ENCODE measurements at regions not wholly inside any gene's neighbourhood (a gene's known extent, or its start where the extent isn't known, plus 50 kb on each side); places are given as distances from the start of the nearest gene placed in this dataset.

- no peak for DNase-seq (ENCODE audit: low read depth)
Observed at GRCh38 chr10:4024027-4024426, 239.0 kb upstream of the KLF6 start.

DNA sequence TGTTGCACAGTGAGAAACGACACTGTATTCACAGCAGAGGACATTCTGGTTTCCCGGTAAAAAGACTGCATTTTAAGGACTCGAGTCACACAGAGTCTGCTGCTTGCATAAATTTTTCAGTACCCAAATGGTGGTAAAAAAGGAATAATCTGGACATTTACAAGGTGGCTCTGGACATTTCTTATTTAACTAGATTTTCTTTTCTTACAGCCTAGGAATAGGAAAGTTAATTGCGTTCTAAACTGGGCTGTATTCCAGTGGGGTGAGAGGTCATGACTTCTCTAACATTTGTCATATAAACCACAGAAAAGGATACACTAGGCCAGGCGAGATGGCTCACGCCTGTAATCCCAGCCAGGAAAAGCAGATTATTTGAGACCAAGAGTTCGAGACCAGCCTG is 237.5 kb upstream of the KLF6 start:
- H3K4me3 ChIP-seq (ENCODE audit: control insufficient read depth, low read depth, low read length), result no peak overlapping the region
- no peak for TF ChIP-seq CTCF (IDR thresholded peaks at IDR 0.05; ENCODE audit: control insufficient read depth, insufficient read depth, low read depth, low read length, missing control alignments)
- DNase-seq (ENCODE audit: low read depth), result no peak

More at GRCh38 chr10:4024027-4024426, 239.0 kb upstream of the KLF6 start:
- no peak overlapping the region for H3K4me3 ChIP-seq (ENCODE audit: control insufficient read depth, low read depth, low read length)
- TF ChIP-seq CTCF (IDR thresholded peaks at IDR 0.05; ENCODE audit: control insufficient read depth, insufficient read depth, low read depth, low read length, missing control alignments), result no peak

DNA sequence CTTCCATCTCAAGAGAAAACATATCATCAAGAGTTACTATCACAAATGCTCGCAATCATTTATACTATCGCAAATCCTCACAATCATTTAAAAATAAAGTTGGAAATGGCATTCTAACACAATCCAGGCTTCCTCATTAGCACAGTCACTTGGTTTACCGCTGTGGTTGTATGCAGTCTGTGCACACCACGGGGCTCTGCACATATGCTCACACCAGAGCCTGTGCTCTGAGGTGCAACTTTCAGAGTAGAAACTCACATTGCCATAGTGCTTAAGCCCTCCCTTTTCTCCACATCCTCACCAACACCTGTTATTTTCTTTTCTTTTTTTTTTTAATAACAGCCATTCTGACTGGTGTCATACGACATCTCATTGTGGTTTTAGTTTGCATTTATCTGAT is 235.6 kb upstream of the KLF6 start:
- TF ChIP-seq CTCF (IDR thresholded peaks at IDR 0.05; ENCODE audit: control insufficient read depth, insufficient read depth, low read depth, low read length, missing control alignments), result no peak
- DNase-seq (ENCODE audit: low read depth), result no peak
- no peak overlapping the region for H3K4me3 ChIP-seq (ENCODE audit: control insufficient read depth, low read depth, low read length)

DNA sequence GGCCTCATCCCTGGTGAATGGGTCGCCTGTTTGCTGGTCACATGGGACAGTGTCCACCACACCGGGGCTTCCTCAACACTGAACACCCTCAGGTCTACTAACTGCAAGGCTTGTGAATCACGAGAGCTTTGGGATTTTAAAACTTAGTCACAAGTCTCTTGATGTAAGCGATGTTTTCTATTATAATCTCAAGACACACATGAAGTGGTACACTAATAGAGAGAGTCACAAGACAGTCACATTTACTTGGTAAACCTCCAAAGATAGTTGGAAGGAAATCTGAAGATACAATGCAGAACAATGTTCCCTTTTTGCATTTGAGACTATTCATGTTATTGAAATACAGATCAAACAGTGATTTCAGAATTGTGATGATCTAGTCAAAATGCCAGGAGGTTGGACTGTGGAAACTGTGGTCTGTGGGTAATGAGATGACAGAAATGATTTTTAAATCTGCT is 233.1 kb upstream of the KLF6 start:
- no peak overlapping the region for H3K4me3 ChIP-seq (ENCODE audit: control insufficient read depth, low read depth, low read length)
- no peak for DNase-seq (ENCODE audit: low read depth)
- TF ChIP-seq CTCF (IDR thresholded peaks at IDR 0.05; ENCODE audit: control insufficient read depth, insufficient read depth, low read depth, low read length, missing control alignments), result no peak

DNA sequence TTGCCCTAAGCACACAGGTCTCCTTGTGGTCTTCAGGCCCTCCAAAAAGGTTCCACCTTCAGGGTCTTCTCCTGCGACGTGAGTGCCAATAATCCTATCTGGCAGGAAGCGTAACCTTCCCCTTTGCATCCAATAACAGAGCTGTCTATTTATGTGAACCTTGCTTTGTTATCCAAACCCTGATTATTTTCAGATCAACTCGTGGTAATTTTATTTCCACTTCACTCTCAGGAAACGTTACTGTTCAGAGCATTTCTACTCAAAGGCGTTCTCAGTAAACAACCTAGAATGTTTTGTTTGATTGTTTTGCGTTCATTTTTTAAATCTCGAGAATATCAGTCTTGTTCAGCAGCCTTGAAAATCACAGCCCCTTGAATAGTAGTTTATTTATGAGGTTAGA is 232.3 kb upstream of the KLF6 start:
- DNase-seq (ENCODE audit: low read depth), result no peak
- TF ChIP-seq CTCF (IDR thresholded peaks at IDR 0.05; ENCODE audit: control insufficient read depth, insufficient read depth, low read depth, low read length, missing control alignments), result no peak
- H3K4me3 ChIP-seq (ENCODE audit: control insufficient read depth, low read depth, low read length), result no peak overlapping the region

DNA sequence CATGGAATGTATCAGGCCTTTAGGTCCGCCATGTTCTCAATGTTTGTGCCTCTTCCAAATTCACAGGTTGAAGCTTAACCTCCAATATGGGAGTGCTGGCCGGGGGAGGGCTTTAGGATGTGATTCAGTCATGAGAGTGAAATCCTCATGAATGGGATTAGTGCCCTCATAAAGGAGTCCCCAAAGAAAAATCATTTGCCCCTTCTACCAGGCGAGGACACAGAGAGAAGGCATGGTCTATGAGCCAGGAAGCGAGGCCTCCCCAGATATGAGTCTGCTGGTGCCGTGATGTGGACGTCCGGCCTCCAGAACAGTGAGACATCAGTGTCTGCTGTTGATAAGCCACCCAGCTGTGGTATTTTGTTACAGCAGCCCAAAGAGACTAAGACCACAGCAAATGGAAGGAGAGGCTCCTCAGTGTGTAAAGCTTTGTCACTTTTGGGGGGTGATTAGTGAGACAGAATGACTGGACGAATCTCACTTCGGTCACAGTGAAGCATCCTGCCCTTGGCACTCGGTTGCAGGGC is 231.3 kb upstream of the KLF6 start:
- no peak for TF ChIP-seq CTCF (IDR thresholded peaks at IDR 0.05; ENCODE audit: control insufficient read depth, insufficient read depth, low read depth, low read length, missing control alignments)
- DNase-seq (ENCODE audit: low read depth), result no peak

GRCh38 chr10:4013651-4014121 is 228.7 kb upstream of the KLF6 start:
- H3K4me3 ChIP-seq (ENCODE audit: control insufficient read depth, low read depth, low read length), result no peak overlapping the region
- no peak for DNase-seq (ENCODE audit: low read depth)

More for the DNA sequence above, 231.3 kb upstream of the KLF6 start:
- H3K4me3 ChIP-seq (ENCODE audit: control insufficient read depth, low read depth, low read length), result no peak overlapping the region

More at GRCh38 chr10:4013651-4014121, 228.7 kb upstream of the KLF6 start:
- no peak for TF ChIP-seq CTCF (IDR thresholded peaks at IDR 0.05; ENCODE audit: control insufficient read depth, insufficient read depth, low read depth, low read length, missing control alignments)

All from AG09309 (cell line).